Activated T-helper 2 cell treated with anti-CD3 and anti-CD28 coated beads, Interferon-gamma antibody, Interleukin-2, Interleukin-4, amounts not matched to agents 10 μg/mL and 5 μg/mL and 100 μg/mL, durations not matched to agents 14 hours and 24 hours and 36 hours (primary cell): ENCODE measurements at regions not wholly inside any gene's neighbourhood (a gene's known extent, or its start where the extent isn't known, plus 50 kb on each side); places are given as distances from the start of the nearest gene placed in this dataset.

Experiments
- DNase-seq: peaks from one replicate; pipeline ENCODE4 v3.0.0; 2021; ENCODE audit warnings: low spot score
- H3K27ac Mint-ChIP-seq: one replicate; pipeline ENCODE4 v1.8.0; 2021; ENCODE audit warnings: mixed read lengths
- H3K27me3 Mint-ChIP-seq: one replicate; pipeline ENCODE4 v1.8.0; 2021; ENCODE audit warnings: low read depth, mixed read lengths
- H3K36me3 Mint-ChIP-seq: one replicate; pipeline ENCODE4 v1.8.0; 2021; ENCODE audit warnings: low read depth, mixed read lengths
- H3K4me1 Mint-ChIP-seq: one replicate; pipeline ENCODE4 v1.8.0; 2021; ENCODE audit warnings: low read depth, mixed read lengths
- H3K4me3 Mint-ChIP-seq: one replicate; pipeline ENCODE4 v1.8.0; 2021; ENCODE audit warnings: low read depth, mild to moderate bottlenecking, moderate library complexity, mixed read lengths
- H3K9me3 Mint-ChIP-seq: one replicate; pipeline ENCODE4 v1.8.0; 2021; ENCODE audit warnings: mixed read lengths
- intact Hi-C: fragments of 100-400 bp; cut with micrococcal nuclease; formaldehyde crosslinking; loops from one replicate; pipeline ENCODE4 v1.15.1; 2023

DNA sequence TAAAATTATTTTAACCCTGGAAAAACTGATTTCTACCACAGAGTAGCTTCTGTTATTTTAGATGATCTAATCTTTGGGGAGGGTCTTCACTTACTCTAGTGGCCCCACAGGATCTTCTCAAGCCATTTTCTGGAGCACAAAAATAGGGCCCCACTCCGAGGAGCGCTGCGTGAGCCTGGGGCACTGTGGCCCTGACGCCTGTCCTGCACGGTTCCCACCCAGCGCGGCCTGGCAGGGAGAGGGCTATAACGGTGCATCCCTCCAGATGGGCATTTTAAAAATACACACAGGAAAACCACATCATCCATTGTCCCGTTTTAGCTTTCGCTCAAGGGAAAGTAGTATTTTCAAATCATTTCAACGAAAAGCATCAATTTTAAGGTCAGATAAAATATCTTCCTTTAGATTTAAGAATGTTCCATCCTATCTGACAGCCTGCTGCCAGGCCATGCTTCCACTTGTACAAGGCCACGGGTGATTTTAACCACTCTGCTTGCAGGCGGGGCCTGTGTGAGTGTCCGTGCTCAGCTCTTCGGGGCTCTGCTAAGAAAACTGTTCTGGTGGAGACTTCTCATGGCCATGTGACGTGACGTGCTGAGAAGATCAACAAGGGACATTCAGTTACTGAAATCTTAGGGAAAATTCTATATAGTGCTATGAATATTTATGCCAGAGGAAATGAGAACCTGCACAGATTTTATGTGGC is 683.8 kb upstream of the SGCG start:
- Mint-ChIP-seq H3K27ac (no peak overlapping the region), H3K36me3 (no peaks in the 10 kb centered on the region), H3K4me1 (no peaks in the 10 kb centered on the region), H3K4me3 (no peak overlapping the region), H3K27me3 (no peaks in the 10 kb centered on the region), H3K9me3 (peaks cover 6% of the 10 kb centered on the region)
- intact Hi-C loops, result no loop called here
- DNase-seq, result no peak

DNA sequence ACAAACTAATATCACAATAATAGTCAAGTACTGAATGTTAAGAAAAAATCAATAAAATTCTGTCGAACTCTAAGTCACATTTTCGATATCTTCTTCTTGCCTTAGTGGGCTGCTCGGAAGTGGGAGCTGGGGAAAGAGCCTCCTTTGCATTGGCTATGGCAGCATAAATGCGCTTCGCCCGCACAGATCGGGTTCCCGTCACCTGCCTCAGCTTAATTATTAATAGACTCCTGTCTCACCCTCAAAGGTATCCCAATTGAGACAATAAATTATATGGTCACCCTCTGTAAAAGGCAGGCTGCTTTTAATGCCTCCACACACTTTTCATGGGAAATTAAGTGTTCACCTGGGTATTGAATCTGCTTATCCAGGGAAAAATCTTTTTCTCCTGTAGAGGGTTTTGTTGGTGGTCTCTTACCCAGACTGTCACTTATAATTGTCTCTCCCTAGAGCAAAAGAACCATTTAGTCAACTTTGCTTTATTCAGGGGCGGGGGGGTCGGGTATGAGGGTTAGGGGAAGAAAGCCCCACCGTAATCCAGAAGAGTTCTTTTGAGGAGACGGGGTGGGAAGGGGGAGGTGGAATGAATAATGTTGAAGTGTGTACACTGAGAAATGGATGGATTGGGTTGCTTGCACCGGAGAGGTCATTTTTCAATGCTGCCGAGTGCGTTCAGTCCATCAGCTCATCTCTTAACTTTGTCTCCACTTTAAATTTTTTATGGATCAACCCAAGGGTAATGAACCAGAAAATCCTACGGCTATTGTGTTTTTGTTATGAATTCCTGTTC is 682.6 kb upstream of the SGCG start:
- intact Hi-C loops, result no loop called here
- Mint-ChIP-seq H3K27me3 (no peaks in the 10 kb centered on the region), H3K4me1 (no peaks in the 10 kb centered on the region), H3K4me3 (no peak overlapping the region), H3K36me3 (no peaks in the 10 kb centered on the region), H3K9me3 (peaks cover 12% of the 10 kb centered on the region), H3K27ac (no peak overlapping the region)
- DNase-seq, result no peak

DNA sequence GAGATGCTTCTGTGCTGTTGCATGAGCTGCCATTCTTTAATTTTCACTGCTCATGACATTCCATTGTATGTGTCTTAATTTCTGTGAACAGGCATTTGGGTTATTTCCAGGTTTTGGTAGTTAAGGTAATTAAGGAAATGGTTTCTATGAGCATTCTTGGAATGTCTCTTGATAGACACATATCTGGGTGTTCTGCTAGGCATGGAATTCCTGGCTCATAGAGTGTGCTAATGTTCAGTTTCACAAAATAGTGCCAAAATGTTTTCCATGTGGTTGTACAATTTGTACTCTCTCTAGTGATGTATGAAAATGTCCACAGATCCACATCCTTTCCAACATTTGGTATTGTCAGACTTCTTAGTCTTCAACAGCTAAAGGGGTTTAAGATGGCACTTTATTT is 680.9 kb upstream of the SGCG start:
- Mint-ChIP-seq H3K4me1 (no peaks in the 10 kb centered on the region), H3K9me3 (peaks cover 12% of the 10 kb centered on the region), H3K27ac (no peak overlapping the region), H3K36me3 (no peaks in the 10 kb centered on the region), H3K27me3 (no peaks in the 10 kb centered on the region), H3K4me3 (no peak overlapping the region)
- intact Hi-C loops, result no loop called here
- DNase-seq, result no peak

DNA sequence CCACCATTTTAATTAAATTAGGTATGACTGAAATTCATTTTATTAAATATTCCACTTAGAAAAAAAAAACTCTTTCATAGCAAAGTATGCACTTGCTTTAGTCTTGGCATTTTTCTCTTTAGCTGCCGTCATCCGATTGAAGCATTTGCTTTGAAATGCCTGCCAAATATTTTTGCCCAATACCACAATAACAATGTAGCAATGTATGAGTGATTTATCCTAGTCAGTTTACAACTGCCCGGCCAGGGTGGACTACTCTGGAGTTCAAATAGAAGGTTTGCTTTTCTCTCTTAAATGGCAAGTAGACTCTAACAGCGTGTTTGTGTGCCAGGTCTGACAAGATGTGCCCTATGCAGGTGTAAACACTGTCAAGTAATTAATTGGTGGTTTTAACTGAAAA is 675.3 kb upstream of the SGCG start:
- Mint-ChIP-seq H3K9me3 (peaks cover 12% of the 10 kb centered on the region), H3K4me1 (no peaks in the 10 kb centered on the region), H3K36me3 (no peaks in the 10 kb centered on the region), H3K27me3 (no peaks in the 10 kb centered on the region), H3K27ac (no peak overlapping the region), H3K4me3 (no peak overlapping the region)
- DNase-seq, result no peak
- intact Hi-C loops, result no loop called here

DNA sequence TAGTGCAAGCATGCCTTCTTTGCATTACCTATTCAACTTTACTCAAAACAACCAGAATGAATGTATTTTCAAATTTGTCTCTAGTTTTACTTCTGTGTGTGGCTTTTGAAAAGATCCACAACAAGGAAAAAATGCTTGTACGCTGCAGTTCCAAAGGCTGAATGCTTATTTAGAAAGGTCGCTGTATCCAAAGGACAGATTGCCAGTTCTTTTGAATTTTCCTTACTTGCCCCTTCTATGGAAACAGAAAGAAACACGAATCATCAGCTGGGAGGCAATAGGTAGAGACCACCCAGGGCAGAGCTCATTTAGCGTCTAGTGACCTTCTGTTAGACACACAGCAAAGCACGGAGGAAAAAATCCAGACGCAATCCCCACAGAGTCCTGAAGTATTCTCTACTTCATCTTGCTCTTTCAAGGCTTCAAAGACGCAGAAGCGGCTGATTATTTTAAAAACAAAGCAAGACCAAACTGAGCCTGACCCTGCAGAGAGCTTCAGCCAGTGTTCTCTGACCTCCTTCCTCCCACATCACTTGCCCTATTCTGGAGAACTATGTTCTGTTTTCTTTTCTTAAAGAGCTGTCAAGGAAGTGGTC is 674.6 kb upstream of the SGCG start:
- H3K27ac Mint-ChIP-seq, result no peak overlapping the region

DNA sequence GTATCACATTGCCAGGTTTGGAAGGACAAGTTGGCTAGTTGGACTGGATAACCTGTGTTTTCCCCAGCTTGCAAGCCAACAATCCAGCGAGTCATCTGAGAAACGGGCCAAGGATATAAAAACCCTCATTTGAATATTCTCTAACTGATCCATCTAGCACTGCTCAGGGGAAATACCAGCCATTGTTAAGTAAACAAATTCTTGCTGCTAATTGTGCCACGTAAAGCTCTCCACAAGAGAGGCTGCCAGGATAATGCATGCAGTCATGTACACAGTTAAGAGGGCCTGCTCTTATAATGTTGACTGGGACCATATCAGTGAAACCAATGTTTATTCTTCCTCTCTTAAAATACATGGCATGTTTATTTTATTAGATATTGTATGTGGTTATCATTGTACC is 663.2 kb upstream of the SGCG start:
- intact Hi-C loops, result no loop called here

More for the DNA sequence above, 674.6 kb upstream of the SGCG start:
- DNase-seq, result no peak
- H3K27me3 Mint-ChIP-seq, result no peaks in the 10 kb centered on the region
- peaks cover 12% of the 10 kb centered on the region for H3K9me3 Mint-ChIP-seq
- intact Hi-C loops, result no loop called here
- no peaks in the 10 kb centered on the region for H3K36me3 Mint-ChIP-seq
- no peaks in the 10 kb centered on the region for H3K4me1 Mint-ChIP-seq
- H3K4me3 Mint-ChIP-seq, result no peak overlapping the region

DNA sequence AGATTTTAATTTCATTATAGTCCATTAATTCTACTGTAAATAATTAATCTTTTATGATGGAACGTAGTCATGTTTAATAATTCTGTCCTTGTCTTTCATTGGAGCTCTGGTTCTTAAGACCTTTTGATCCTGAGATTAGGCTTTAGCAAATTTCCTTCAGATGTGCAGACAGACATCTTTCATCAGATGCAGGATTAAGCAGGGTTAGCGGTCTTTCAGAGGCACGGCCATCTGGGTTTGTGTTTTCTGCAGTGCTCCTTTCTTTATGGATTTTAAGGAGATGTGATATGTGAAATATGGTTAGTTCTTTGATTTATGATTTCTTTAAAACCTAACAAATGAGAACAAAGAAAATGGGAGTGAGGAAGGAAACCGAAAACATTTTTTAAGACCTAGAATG is 643.9 kb upstream of the SGCG start:
- no peaks in the 10 kb centered on the region for H3K36me3 Mint-ChIP-seq
- no peaks in the 10 kb centered on the region for H3K4me1 Mint-ChIP-seq
- no peak overlapping the region for H3K27ac Mint-ChIP-seq
- H3K4me3 Mint-ChIP-seq, result no peak overlapping the region
- peaks cover 20% of the 10 kb centered on the region for H3K9me3 Mint-ChIP-seq
- no peak for DNase-seq
- intact Hi-C loops, result no loop called here
- no peaks in the 10 kb centered on the region for H3K27me3 Mint-ChIP-seq

More for the DNA sequence above, 663.2 kb upstream of the SGCG start:
- Mint-ChIP-seq H3K27me3 (no peaks in the 10 kb centered on the region), H3K4me3 (no peak overlapping the region), H3K36me3 (no peaks in the 10 kb centered on the region), H3K4me1 (no peaks in the 10 kb centered on the region), H3K27ac (no peak overlapping the region), H3K9me3 (peaks cover 17% of the 10 kb centered on the region)
- DNase-seq, result no peak

DNA sequence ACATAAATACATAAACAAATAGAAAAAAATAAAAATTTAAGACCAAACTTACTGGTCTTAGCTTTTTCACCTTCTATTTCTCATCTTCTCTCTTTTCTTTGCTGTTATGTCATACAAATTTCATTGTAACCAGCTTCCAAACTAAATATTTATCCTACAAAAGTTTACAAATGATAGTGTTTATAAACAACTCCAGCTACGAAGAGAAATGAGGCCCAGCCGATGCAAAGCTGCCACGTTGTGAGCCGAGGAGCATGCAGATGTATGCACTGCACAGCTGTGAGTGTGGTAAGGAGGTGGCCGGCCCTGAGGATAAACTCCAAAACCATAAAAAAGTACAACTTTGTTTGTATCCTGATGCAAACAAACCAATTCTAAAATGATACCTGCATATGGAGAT is 642.4 kb upstream of the SGCG start:
- Mint-ChIP-seq H3K27ac (no peak overlapping the region), H3K4me3 (no peak overlapping the region), H3K27me3 (no peaks in the 10 kb centered on the region), H3K9me3 (peaks cover 18% of the 10 kb centered on the region), H3K4me1 (no peaks in the 10 kb centered on the region), H3K36me3 (no peaks in the 10 kb centered on the region)
- no peak for DNase-seq
- intact Hi-C loops, result no loop called here

DNA sequence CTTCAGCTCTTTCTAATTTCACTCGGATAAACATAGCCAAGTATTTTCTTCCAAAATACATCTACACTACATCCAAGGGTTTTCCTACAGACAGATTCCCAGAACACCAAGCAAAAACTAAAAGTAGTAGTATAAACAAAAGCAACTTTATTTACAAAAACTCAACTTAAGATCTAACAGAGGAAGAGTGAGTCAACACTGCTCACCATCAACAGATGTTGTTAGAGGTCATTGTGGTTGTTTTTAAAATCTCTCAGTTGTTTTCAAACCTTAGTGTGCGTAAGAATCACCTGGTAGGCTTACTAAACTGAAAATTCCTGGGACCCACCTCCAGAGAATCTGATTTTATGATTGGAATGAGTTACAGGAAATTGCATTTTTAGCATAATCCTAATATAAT is 631.7 kb upstream of the SGCG start:
- intact Hi-C loops, result no loop called here
- Mint-ChIP-seq H3K4me1 (no peaks in the 10 kb centered on the region), H3K4me3 (no peak overlapping the region), H3K9me3 (peaks cover 55% of the 10 kb centered on the region), H3K27me3 (no peaks in the 10 kb centered on the region), H3K36me3 (no peaks in the 10 kb centered on the region), H3K27ac (no peak overlapping the region)
- DNase-seq, result no peak

DNA sequence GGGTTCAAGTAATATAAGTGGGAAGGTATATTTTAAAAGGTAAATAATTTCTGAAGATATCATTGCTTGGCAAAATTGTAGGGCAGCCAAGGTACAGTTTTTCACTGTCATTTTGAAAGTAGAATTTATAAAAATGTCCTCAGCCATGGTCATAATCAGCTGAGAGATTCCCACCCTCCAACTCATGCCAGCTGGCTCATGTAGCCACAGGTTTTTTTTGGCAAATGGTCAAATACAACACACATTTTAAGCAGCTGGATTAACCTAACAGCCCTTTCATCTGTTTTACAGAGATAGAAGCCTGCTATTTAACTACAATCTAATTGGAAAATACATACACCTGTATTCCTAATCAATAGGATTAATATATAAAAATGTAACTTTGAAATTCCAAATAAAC is 619.2 kb upstream of the SGCG start:
- intact Hi-C loops, result no loop called here
- H3K4me1 Mint-ChIP-seq, result no peaks in the 10 kb centered on the region

DNA sequence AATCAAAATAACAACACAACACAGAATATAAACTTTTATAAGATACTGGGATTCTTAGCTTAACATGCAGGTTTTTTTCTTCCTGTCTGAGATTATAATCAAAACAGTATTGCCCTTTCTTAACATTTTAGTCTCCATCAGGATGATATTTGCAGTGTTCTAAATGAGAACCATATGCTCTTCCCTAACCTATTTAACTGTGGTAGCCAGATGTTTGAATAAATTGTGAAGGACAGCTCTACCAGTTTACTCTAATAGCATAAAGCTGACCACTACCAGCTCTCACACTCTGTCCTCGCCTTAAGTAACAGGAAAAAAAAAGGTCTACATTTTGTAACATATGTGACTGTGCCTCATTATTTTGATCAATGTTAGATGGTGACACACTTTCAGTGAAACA is 618.7 kb upstream of the SGCG start:
- Mint-ChIP-seq H3K36me3 (no peaks in the 10 kb centered on the region), H3K4me3 (no peak overlapping the region), H3K9me3 (peaks cover 32% of the 10 kb centered on the region), H3K27me3 (no peaks in the 10 kb centered on the region), H3K4me1 (no peaks in the 10 kb centered on the region), H3K27ac (no peak overlapping the region)
- no peak for DNase-seq
- intact Hi-C loops, result no loop called here

More for the DNA sequence above, 619.2 kb upstream of the SGCG start:
- Mint-ChIP-seq H3K36me3 (no peaks in the 10 kb centered on the region), H3K9me3 (peaks cover 35% of the 10 kb centered on the region), H3K27me3 (no peaks in the 10 kb centered on the region), H3K4me3 (no peak overlapping the region), H3K27ac (no peak overlapping the region)
- no peak for DNase-seq

DNA sequence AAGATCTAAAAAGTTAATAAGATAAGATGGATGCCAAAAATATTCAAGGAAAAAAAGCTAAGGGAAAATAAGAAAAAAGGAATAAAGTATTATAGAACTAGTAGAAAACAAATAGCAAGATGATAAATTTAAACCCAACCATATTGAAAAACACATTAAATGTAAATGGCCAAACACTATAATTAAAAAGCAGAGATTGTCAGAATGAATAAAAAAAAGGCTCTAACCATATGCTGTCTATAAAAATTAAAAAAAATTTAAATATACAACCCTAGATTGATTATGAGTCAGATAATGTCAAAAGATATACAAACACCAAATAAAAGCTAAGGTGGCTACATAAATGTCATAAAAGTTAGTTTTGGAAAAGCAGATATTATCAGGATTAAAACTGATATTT is 617.5 kb upstream of the SGCG start:
- DNase-seq, result no peak
- H3K4me1 Mint-ChIP-seq, result no peaks in the 10 kb centered on the region
- no peak overlapping the region for H3K27ac Mint-ChIP-seq
- H3K4me3 Mint-ChIP-seq, result no peak overlapping the region
- intact Hi-C loops, result no loop called here
- H3K36me3 Mint-ChIP-seq, result no peaks in the 10 kb centered on the region
- H3K9me3 Mint-ChIP-seq, result peaks cover 32% of the 10 kb centered on the region
- no peaks in the 10 kb centered on the region for H3K27me3 Mint-ChIP-seq

DNA sequence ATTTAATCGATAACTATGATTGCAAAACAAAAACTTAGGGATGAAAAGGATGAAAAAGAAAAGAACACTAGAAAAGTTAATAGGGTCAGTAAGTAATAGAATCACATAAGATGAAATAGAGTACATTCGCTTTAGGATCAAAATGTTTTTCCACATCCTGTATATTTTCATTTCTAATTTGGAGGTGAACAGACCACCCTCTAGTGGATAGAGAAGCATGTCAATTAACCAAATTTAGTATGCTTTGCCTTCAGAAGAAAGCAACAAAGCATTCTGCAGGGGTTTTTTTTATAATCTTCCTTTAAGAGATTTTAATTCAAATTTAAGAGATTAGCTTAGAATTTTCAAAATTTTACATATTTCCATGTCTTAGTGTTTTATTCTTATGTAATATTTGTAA is 611.0 kb upstream of the SGCG start:
- no peak for DNase-seq
- Mint-ChIP-seq H3K36me3 (no peaks in the 10 kb centered on the region), H3K27me3 (no peaks in the 10 kb centered on the region), H3K27ac (no peak overlapping the region), H3K9me3 (peaks cover 25% of the 10 kb centered on the region), H3K4me1 (no peaks in the 10 kb centered on the region), H3K4me3 (no peak overlapping the region)
- intact Hi-C loops, result no loop called here
